SU-DHL-6 (cell line): ENCODE measurements at regions not wholly inside any gene's neighbourhood (a gene's known extent, or its start where the extent isn't known, plus 50 kb on each side); places are given as distances from the start of the nearest gene placed in this dataset.

ENCODE experiments used
- EZH2phosphoT487 ChIP-seq: fragments of 200-600 bp; sonication (generic), shearing (Covaris generic); conservative IDR thresholded peaks from 2 replicates; pipeline ENCODE4 v1.6.1; 2018; ENCODE audit warnings: mild to moderate bottlenecking, antibody characterized with exemption, low read length, moderate library complexity, mixed read lengths
- TF ChIP-seq, protein P1 (sequence below): fragments of 200-600 bp; sonication (generic); IDR thresholded peaks from one replicate; pipeline ENCODE4 v1.5.1; 2017; ENCODE audit warnings: antibody characterized with exemption, mild to moderate bottlenecking, low read length, moderate library complexity; ENCODE audit not compliant: insufficient read depth, poor library complexity, severe bottlenecking

DNA sequence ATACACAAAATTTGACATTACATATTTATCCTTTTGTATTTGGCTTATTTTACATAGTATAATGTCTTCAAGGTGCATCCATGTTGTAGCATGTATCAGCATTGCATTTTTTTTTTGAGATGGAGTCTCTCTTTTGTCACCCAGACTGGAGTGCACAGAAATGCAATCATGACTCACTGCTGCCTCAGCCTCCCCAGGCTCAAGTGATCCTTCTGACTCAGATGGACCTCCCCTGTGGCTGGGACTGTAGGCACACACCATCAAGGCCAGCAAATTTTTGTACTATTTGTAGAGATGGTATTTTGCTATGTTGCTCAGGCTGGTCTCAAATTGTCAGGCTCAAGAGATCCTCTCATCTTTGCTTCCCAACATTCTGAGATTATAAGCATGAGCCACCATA is 214.4 kb upstream of the ALG10B start:
- TF ChIP-seq, protein P1, sequence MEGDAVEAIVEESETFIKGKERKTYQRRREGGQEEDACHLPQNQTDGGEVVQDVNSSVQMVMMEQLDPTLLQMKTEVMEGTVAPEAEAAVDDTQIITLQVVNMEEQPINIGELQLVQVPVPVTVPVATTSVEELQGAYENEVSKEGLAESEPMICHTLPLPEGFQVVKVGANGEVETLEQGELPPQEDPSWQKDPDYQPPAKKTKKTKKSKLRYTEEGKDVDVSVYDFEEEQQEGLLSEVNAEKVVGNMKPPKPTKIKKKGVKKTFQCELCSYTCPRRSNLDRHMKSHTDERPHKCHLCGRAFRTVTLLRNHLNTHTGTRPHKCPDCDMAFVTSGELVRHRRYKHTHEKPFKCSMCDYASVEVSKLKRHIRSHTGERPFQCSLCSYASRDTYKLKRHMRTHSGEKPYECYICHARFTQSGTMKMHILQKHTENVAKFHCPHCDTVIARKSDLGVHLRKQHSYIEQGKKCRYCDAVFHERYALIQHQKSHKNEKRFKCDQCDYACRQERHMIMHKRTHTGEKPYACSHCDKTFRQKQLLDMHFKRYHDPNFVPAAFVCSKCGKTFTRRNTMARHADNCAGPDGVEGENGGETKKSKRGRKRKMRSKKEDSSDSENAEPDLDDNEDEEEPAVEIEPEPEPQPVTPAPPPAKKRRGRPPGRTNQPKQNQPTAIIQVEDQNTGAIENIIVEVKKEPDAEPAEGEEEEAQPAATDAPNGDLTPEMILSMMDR = no peak
- no peak for TF ChIP-seq EZH2phosphoT487
